GM18867 (cell line): ENCODE measurements at regions not wholly inside any gene's neighbourhood (a gene's known extent, or its start where the extent isn't known, plus 50 kb on each side); places are given as distances from the start of the nearest gene placed in this dataset.

Experiments used
- ATAC-seq: cut with Tn5 transposase; IDR thresholded peaks from one replicate; pipeline ENCODE4 v1.9.1; 2021; ENCODE audit warnings: mild to moderate bottlenecking, moderate library complexity; ENCODE audit not compliant: unreplicated experiment

DNA sequence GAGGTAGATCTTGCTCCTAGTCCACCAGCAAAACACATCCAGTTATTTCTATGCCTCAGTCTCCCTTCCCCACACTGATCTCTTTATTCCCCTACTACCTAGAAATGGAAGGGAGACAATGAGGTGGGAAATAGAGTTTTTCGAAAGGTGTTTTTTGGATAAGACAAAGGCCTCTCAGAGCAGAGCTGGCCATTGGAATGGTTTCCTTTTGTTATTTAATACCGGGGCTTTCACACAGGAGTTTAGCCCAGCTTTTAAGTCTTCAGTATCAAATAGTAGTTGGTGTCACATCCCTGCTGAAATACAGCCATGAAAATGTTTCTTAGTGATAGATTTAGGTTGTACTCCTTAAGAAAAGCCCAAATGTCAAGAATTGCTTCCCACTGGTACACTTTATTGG lies 65.4 kb upstream of the B3GAT1 start:
- no peak for ATAC-seq

DNA sequence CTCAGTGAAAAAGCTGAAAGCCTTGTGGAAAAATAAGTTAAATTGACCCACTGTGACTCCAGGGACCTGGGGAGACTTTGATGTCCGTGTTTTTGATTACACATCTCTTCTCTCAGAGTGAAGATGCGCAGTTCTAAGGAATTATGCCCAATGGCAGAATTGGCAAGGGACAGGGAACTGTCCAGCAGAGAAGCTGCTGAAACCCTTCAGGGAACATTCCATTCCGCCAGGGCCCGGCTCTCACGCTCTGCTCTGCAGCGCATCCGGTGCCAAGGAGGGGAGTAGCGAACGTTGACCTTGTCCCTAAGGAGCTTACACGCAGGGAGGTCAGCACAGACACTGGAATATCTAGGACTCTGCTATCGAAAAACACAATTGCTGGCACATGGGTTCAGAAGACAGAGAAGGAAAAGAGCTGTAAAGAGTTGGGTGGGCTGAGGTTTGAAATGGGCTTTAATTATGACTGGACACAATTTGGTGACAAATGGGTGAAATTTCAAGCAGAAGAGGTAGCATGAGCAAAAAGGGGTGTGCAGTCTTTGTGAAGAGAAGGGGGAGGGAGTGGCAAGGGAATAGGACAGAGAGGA lies 64.5 kb upstream of the B3GAT1 start:
- ATAC-seq: no peak

DNA sequence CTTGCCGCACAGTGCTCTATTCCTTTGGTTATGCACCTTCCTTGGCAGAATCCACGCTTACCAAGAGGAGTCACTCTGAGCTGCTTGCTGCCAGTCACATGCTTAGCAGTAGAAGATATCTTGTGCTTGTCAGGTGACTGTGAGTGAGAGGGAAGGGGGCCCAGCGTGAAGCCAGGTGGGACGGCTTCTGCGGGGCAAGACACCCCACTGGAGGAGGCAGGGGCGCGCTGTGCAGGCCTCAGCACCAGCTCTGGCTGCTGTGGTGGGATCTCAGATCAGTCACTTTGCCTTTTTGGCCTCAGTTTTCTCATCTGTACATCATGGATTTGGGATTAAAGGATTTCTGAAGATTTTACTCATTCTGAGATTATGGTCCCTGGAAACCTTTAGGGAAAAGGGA lies 63.9 kb upstream of the B3GAT1 start:
- ATAC-seq: no peak

DNA sequence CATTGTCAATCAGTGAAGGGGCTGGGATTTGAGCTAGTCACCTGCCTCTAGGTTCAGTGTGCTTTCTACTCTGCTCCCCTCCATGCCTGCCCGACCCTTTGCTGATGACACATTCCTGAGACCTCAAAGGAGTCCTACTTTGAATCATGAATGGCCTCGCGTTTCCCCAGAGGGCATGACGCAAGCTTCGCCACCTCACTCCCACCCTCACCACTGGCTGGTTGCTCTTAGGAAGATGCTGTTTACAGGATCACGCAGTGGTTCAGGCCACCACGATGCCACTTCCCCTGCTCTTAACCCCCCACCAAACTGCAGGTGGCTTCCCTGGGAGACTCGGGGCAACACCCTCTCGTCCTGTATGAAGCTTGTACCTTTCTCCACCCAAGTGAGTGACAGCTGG lies 62.9 kb upstream of the B3GAT1 start:
- ATAC-seq: no peak

DNA sequence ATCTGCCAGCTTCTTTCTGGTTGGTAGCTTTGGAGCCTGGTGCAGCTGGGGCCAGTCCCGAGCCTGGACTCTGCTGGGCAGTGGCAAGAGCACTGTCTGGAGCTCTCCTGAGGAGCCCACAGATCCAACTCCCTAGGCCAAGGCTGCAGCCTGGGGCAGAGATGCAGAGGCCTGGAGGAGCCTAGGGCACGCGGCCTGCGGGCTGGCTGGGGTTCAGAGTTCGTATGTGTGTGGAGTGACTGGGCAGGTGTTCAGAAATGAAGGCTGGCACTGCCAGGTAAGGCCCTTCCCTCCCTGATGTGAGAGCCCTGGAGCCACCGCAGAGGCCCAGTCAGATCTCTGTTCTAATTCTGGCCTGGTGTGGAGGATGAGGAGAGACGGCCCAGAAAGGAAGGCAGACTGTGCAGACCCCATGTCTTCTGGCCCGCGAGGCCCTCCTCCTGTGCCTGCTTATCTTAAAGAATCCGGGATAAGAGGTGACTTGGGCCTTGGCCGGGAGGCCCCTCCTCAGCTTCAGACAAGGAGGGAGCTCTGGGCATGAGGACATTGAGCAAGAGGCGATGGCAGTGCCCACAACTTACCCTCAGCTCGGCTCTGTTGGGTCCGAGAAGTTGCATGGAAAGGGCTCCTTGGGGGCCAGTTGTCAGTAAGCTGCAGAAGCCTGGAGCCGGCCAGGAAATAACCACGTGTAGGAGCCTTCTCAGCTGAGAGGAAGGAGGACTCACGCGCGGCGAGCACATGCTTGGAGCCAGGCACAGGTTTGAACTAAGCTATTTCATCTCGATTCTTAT lies 62.2 kb upstream of the B3GAT1 start:
- ATAC-seq: no peak

DNA sequence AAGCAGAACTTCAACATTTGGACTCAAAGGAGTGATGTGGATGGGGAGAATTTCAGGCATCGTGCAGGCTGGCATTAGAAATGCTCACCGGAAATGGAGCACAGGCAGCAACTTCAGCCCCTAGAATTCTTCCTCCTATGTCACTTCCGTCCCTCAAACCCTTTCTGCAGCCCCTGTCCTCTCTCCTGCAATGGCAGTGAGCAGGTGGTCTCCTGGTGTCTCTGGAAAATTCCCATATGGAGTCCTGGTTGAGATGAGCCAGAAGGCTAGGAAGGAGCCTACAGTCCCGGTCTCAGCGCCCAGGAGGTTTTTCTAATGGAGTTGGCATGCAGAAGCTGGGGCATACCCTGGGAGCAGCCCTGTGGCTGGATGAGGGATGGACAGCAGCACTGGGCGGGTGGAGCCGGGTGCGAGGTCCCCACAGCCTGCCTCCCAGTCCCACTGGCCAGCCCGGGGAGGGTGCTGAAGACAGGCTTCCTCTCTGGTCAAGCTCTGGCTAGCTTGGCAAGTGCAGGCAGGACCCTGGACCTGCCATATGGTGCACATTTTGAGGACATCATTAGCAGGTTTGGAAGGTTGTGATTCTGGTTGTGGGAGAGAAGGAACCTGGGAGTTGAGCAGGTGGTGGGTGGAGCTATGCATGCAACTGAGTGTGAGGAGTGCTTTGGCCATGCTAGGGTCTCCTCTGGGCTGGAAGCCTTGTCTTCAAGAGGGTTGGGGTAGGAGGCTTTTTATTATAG lies 59.8 kb upstream of the B3GAT1 start:
- ATAC-seq: no peak

DNA sequence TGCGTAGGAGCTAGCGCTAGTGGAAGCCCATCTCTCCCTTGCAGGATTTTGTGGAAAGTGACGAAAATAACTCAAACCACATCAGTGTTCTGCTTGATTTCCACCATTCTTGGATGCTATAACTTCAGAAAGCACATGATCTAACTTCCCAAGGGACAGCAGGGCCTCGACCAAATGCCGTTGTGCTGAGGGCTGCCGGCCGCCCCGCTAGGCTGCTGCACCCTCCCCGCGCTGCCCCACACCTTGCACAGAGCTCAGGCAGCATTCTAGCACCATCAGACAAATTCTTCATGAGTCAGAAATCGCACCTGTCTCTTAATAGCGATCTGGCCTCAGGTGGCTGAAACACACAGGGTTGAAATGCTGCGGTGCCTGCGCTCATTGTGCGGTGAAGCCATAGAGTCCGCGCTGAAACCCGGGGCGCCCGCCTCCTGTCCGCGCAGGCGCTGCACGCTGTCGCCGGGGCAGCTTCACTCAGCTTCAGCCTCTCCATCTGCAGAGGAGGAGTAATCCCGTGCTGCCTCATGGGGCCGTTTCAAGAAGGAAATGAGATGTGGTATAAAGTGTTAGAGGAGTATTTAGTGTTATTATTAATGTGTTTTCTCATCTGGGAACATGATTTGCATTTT lies 59.2 kb upstream of the B3GAT1 start:
- ATAC-seq: no peak

DNA sequence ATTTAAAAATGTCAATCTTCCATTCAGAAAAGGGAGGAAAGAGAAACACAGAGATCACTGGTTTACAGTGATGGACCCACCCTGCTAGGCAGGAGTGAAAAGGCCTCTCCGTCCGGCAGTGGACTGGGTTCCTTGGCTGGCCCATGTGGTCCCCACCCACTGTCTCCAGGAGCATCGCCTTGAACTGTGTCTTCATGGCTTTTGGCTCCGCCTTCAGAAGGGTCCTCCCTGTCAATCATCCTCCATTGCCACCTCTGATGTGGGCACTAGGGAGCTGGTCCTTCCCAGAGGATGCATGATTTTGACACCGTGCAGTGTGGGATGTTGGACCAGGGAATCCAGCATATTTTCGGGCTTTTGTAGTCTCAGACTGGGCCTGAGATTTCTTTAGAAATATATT lies 58.2 kb upstream of the B3GAT1 start:
- no peak for ATAC-seq

DNA sequence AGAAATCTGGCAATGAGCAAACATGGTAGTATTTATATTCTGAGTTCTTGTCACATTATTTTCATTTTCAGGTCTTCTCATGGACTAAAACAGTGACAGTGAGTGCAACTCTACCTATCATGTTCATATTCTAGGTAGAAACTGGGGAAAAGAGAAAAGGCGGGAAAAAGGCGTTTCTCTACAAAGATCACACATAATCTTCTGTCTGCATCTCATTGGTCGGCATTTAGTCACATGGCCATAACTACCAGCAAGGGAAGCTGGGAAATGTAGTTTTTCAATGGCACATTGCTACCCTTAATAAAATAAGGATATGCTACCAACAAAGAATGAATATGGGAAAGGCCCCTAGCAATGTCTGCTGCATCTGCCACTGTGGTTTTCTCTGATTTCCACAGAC lies 57.6 kb upstream of the B3GAT1 start:
- no peak for ATAC-seq

DNA sequence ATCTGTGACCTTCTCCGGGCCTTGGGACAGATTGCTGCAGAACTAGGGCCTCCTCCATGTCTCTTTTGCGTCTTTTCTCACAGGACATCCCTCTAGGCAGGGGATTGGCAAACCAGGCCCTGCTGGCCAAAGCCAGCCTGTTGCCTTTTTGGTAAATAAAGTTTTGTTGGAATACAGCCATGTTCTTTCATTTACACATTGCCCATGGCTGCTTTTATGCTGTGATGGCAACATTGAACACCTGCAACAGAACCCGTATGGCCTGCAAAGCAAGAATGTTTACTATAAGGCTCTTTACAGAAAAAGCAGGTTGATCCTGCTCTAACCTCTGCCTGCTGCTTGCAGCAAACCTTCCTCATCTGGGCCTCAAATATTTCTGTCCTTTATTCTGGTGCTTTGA lies 56.8 kb upstream of the B3GAT1 start:
- no peak for ATAC-seq

DNA sequence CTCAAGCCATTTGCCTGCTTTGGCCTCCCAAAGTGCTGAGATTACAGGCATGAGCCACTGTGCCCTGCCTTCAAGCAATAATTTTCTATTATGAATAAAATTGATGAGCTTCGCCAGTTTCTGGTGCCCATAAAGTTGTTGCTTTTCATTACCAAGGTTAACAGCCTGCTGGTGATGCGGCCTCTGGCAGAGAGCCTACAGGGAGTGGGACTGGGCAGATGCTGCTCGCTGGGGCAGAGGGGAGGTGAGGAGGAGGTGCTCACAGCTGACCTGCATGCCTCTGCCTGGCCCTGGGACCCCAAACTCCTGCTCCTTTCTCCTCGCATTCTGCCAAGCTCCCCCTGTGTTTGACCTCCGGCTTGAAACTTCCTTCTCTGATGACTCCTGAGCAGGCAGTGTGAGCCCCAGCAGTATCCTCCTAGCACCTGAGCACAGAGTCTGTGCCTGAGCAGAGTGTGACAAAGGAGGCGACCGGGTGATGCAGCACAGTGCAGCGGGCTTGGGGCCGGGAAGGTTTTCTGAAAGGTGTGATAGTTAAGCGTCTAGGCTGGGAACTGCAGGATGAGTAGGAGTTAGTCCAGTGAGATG lies 56.1 kb upstream of the B3GAT1 start:
- ATAC-seq: no peak

DNA sequence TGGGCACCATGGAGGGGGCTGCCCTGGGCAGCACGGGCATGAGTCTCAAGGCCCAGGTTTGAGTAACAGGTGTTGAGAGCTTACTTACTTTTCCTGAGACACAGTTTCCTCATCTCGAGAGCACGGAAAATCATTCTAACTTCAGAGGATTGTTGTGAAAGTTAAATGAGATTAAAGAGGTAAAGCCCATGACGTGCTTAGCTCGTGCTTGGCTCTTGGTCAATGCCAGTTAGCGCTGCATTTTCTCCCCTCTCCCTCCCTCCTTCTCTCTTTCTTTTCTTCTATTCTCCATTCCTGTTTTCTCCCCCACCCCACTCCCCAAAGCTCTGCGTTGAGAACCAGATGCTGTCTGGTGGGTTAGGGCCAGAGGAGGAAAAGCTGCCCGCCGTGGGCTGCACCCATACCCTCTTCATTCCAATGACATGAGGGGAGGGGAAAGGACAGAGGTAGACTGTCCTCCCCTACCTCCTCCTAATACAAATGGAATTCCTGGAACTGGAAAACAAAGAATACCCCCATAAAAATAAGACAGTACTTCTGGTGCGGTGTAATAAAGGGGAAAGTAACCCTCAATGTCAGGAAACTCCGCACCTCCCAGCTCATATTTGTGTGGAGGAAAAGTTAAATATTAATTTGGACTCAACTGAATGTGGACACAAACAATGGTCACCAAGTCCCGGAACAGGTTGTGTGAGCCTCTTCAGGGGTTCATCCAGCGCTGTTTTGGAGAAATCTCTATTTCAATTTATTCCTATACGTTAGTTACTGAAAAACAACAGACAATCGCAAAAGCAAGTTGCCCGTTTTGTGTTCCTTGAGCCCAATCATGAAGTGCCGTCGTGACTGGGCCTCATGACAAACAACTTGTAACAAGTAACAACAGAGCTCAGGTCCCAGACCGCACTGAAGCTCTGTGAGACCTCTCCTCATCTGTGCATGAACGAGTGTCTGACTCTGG lies 54.8 kb upstream of the B3GAT1 start:
- ATAC-seq: no peak

DNA sequence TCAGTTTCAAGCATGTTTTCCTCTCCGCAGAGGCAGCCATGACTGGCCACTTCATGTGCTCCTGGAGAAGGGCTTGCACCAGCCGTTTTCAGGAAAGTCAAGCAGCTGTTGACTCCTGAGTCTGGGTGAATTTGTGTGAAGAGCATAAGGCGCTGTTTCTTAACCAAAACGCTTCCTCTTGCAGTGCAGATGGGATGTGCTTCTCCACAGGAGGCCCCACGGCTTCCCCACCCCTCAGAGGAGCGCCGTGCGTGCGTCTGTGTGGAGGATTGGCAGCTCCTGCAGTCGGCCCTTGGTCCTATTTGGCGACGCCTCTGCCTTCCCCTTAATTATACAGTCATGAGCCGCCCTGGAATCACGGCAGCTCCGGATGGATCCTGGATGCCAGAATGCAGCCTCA lies 54.1 kb upstream of the B3GAT1 start:
- no peak for ATAC-seq

DNA sequence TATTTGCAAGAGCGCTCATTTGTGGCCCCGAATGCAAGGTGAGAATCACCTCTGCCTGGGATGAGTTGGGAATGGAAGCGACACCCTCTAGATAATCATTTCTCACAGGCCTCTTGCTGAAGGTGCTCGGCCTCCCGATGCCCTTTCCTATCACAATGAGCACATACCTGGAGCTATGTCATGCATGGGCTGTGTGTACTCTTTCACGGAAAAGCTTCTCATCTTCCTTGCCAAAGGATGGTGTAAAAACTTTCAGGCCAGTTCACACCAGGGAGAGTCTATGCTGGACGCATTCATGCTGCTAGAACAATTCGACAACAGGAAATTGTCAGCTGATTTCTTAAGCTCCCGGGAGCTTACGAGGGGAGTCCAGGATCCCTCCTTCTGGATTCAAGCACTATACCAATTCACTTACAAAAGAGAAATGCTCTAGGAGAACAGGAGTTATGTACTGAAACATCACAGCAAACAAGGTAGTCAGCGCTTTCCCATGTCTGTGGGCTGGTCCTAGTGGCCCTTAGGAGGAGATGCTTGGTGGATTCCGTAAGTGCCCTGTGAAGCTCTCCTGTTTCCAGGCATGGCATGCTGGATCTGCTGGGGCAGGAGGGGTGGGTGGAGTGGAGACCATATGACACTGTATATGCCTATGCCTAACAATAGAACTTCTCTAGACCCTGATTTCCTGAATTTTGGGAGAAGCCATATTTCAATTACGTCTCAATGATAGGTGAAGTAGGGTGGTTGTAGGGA lies 53.1 kb upstream of the B3GAT1 start:
- no peak for ATAC-seq

DNA sequence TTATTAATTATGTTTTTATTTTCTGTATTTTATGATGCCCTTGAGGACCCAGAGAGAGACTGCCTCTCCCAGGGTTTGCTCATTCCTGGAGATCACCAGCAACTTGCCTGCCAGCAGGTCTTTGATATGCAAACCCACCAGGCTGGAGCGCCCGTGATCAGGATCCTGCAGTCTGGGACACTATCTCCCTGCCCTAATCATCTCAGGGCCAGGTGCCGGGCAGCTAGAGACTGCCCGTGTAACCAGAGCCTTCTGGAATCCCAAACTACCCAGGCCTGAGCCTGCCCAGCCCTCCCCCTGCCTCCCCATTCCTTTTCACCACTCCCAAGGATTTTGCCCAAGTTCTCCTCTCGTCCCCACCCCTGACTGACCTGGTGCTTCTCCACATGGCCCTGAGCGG lies 52.2 kb upstream of the B3GAT1 start:
- ATAC-seq: no peak

DNA sequence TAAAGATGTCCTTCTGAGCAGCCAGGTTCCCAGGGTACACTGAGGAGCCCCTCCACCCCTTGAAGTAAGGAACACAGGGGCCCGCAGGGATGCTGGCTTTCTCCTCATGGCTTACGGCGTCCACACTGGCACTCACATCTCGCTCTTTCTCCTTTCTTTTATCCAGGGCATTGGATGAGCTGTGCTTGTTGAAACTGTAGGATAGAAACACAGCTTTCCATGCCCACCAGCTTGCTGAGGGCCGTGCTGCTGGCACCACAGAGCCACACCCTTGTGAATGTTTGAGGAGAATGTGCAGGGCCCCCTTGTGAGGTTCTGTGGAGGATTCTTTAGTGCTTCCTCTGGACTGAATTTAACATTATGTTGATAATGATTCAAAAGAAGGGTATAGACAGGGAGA lies 51.7 kb upstream of the B3GAT1 start:
- no peak for ATAC-seq
